ENCODE measurements at regions not wholly inside any gene's neighbourhood (a gene's known extent, or its start where the extent isn't known, plus 50 kb on each side); places are given as distances from the start of the nearest gene placed in this dataset.

DNA sequence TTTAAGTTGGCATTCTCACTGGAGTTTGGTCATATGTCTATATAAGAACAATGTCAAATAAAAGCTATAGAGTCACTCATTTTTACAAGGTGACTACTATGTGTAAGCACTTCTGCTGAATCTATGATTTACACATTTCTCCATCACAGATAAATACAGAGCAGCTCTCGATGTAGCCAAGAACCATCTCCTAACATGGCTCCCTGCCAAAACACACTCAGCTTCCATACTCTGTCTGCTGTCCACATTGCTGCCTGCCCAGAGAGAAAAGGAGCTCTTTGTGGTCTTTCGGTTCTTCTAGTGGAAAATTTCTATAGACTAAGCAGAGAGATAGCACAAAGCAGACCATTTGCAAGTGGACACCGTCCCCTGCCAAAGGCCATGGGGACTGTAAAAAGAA lies 190.9 kb upstream of the KLF12 start:
- H3K9ac ChIP-seq (ENCODE audit: low read length), result no peak overlapping the region
- H3K27me3 ChIP-seq (ENCODE audit: control insufficient read depth, insufficient read depth, low read length), result no peaks in the 10 kb centered on the region
- H3K4me1 ChIP-seq (ENCODE audit: control insufficient read depth, low read depth, low read length), result no peaks in the 10 kb centered on the region
- H3K4me3 ChIP-seq (ENCODE audit: low read length), result no peak overlapping the region
- H3K36me3 ChIP-seq (ENCODE audit: control insufficient read depth, low read depth, low read length), result no peaks in the 10 kb centered on the region
- H3K9me3 ChIP-seq (ENCODE audit: control insufficient read depth, low read depth, low read length), result no peaks in the 10 kb centered on the region
- no peak overlapping the region for H3K27ac ChIP-seq (ENCODE audit: low read length)

DNA sequence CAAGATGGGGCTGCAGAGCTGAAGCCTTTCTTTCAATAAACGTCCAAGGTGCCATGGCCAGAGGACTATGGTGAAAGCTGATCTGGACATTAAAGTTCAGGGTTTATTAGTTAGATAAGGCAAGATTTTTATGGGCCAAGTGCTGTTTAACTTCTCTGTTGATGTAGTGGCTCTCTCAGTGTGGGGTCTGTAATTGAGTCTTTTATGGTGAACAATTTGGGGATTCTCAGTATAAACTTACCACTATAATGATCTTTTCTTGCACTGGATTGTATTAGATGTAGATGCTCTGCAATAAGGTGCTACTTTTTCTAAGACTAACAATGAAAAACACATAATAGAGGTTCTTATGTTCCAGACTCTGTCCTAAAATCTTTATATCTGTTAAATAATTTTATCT lies 190.1 kb upstream of the KLF12 start:
- Histone ChIP-seq H3K4me3 (ENCODE audit: low read length) (no peak overlapping the region), H3K9me3 (ENCODE audit: control insufficient read depth, low read depth, low read length) (no peaks in the 10 kb centered on the region), H3K27me3 (ENCODE audit: control insufficient read depth, insufficient read depth, low read length) (no peaks in the 10 kb centered on the region), H3K27ac (ENCODE audit: low read length) (no peak overlapping the region), H3K4me1 (ENCODE audit: control insufficient read depth, low read depth, low read length) (no peaks in the 10 kb centered on the region), H3K9ac (ENCODE audit: low read length) (no peak overlapping the region), H3K36me3 (ENCODE audit: control insufficient read depth, low read depth, low read length) (no peaks in the 10 kb centered on the region)

GRCh38 chr13:74322562-74322961 lies 188.4 kb upstream of the KLF12 start:
- no peaks in the 10 kb centered on the region for H3K27me3 ChIP-seq (ENCODE audit: control insufficient read depth, insufficient read depth, low read length)
- H3K4me3 ChIP-seq (ENCODE audit: low read length), result no peak overlapping the region
- H3K36me3 ChIP-seq (ENCODE audit: control insufficient read depth, low read depth, low read length), result no peaks in the 10 kb centered on the region
- H3K4me1 ChIP-seq (ENCODE audit: control insufficient read depth, low read depth, low read length), result no peaks in the 10 kb centered on the region
- H3K9ac ChIP-seq (ENCODE audit: low read length), result no peak overlapping the region
- H3K9me3 ChIP-seq (ENCODE audit: control insufficient read depth, low read depth, low read length), result no peaks in the 10 kb centered on the region
- H3K27ac ChIP-seq (ENCODE audit: low read length), result no peak overlapping the region

GRCh38 chr13:74320282-74320681 lies 186.1 kb upstream of the KLF12 start:
- H3K36me3 ChIP-seq (ENCODE audit: control insufficient read depth, low read depth, low read length), result no peaks in the 10 kb centered on the region
- H3K9me3 ChIP-seq (ENCODE audit: control insufficient read depth, low read depth, low read length), result no peaks in the 10 kb centered on the region
- H3K9ac ChIP-seq (ENCODE audit: low read length), result no peak overlapping the region
- H3K4me3 ChIP-seq (ENCODE audit: low read length), result no peak overlapping the region
- no peaks in the 10 kb centered on the region for H3K27me3 ChIP-seq (ENCODE audit: control insufficient read depth, insufficient read depth, low read length)
- no peak overlapping the region for H3K27ac ChIP-seq (ENCODE audit: low read length)
- H3K4me1 ChIP-seq (ENCODE audit: control insufficient read depth, low read depth, low read length), result no peaks in the 10 kb centered on the region

DNA sequence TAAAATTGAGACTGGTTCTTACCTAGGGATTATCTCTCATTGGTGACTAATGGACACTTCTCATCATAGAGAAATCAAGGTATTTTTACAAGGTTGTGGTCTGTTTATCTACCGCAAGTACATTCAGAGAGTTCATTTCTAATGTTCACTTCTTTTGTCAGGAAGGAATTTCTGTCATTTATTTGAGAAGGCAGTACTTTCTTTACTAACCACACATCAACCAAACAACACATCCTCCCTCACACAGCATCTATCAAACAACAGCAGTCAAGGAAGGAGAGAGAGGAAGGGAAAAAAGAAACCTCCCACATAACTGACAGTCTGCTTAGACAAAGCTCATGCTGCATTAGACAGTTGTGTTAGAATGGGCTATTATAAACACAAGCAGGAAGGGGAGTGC lies 182.3 kb upstream of the KLF12 start:
- Histone ChIP-seq H3K36me3 (ENCODE audit: control insufficient read depth, low read depth, low read length) (no peaks in the 10 kb centered on the region), H3K27me3 (ENCODE audit: control insufficient read depth, insufficient read depth, low read length) (no peaks in the 10 kb centered on the region), H3K27ac (ENCODE audit: low read length) (no peak overlapping the region), H3K4me1 (ENCODE audit: control insufficient read depth, low read depth, low read length) (no peaks in the 10 kb centered on the region), H3K4me3 (ENCODE audit: low read length) (no peak overlapping the region), H3K9me3 (ENCODE audit: control insufficient read depth, low read depth, low read length) (no peaks in the 10 kb centered on the region), H3K9ac (ENCODE audit: low read length) (no peak overlapping the region)

GRCh38 chr13:74306496-74306895 lies 172.3 kb upstream of the KLF12 start:
- peaks cover 16% of the 10 kb centered on the region for H3K4me1 ChIP-seq (ENCODE audit: control insufficient read depth, low read depth, low read length)
- H3K4me3 ChIP-seq (ENCODE audit: low read length), result no peak overlapping the region
- no peak overlapping the region for H3K9ac ChIP-seq (ENCODE audit: low read length)
- H3K9me3 ChIP-seq (ENCODE audit: control insufficient read depth, low read depth, low read length), result no peaks in the 10 kb centered on the region
- H3K27ac ChIP-seq (ENCODE audit: low read length), result no peak overlapping the region
- H3K36me3 ChIP-seq (ENCODE audit: control insufficient read depth, low read depth, low read length), result no peaks in the 10 kb centered on the region
- H3K27me3 ChIP-seq (ENCODE audit: control insufficient read depth, insufficient read depth, low read length), result no peaks in the 10 kb centered on the region

DNA sequence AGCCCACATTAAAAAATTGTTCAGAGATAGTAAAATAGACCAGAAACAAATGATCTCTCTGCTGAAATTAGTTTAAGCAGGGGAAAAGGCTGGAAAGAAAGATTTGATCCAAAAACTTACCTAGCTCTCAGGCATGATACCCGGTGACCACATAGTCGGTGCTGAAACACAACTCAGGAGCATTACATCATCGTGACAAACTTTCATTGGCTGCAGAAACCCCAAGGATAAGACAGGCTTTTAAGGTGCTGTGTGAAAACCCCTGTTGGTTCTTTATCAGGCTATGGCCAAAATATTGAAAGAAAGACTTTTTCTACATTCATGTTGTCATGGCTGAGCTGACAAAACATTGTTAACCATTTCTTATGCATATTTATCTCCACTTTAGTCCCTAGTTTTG lies 171.7 kb upstream of the KLF12 start:
- no peak overlapping the region for H3K27ac ChIP-seq (ENCODE audit: low read length)

GRCh38 chr13:74301258-74301935 lies 167.2 kb upstream of the KLF12 start:
- H3K4me3 ChIP-seq (ENCODE audit: low read length), result peak overlapping the region; percentile 13
- no peaks in the 10 kb centered on the region for H3K27me3 ChIP-seq (ENCODE audit: control insufficient read depth, insufficient read depth, low read length)
- no peak overlapping the region for H3K9ac ChIP-seq (ENCODE audit: low read length)
- H3K4me1 ChIP-seq (ENCODE audit: control insufficient read depth, low read depth, low read length), result peaks cover 24% of the 10 kb centered on the region
- no peaks in the 10 kb centered on the region for H3K9me3 ChIP-seq (ENCODE audit: control insufficient read depth, low read depth, low read length)
- no peak overlapping the region for H3K27ac ChIP-seq (ENCODE audit: low read length)
- H3K36me3 ChIP-seq (ENCODE audit: control insufficient read depth, low read depth, low read length), result no peaks in the 10 kb centered on the region

More for the DNA sequence above, 171.7 kb upstream of the KLF12 start:
- Histone ChIP-seq H3K27me3 (ENCODE audit: control insufficient read depth, insufficient read depth, low read length) (no peaks in the 10 kb centered on the region), H3K9ac (ENCODE audit: low read length) (no peak overlapping the region), H3K36me3 (ENCODE audit: control insufficient read depth, low read depth, low read length) (no peaks in the 10 kb centered on the region), H3K4me1 (ENCODE audit: control insufficient read depth, low read depth, low read length) (peaks cover 23% of the 10 kb centered on the region), H3K4me3 (ENCODE audit: low read length) (no peak overlapping the region), H3K9me3 (ENCODE audit: control insufficient read depth, low read depth, low read length) (no peaks in the 10 kb centered on the region)

- H3K36me3 ChIP-seq (ENCODE audit: control insufficient read depth, low read depth, low read length), result no peaks in the 10 kb centered on the region
- no peak overlapping the region for H3K27ac ChIP-seq (ENCODE audit: low read length)
- H3K27me3 ChIP-seq (ENCODE audit: control insufficient read depth, insufficient read depth, low read length), result no peaks in the 10 kb centered on the region
- peaks cover 24% of the 10 kb centered on the region for H3K4me1 ChIP-seq (ENCODE audit: control insufficient read depth, low read depth, low read length)
- no peaks in the 10 kb centered on the region for H3K9me3 ChIP-seq (ENCODE audit: control insufficient read depth, low read depth, low read length)
- no peak overlapping the region for H3K4me3 ChIP-seq (ENCODE audit: low read length)
- no peak overlapping the region for H3K9ac ChIP-seq (ENCODE audit: low read length)
These were observed 166.0 kb upstream of the KLF12 start for GRCh38 chr13:74300162-74300561.

- no peaks in the 10 kb centered on the region for H3K27me3 ChIP-seq (ENCODE audit: control insufficient read depth, insufficient read depth, low read length)
- H3K9me3 ChIP-seq (ENCODE audit: control insufficient read depth, low read depth, low read length), result no peaks in the 10 kb centered on the region
- no peak overlapping the region for H3K9ac ChIP-seq (ENCODE audit: low read length)
- H3K4me1 ChIP-seq (ENCODE audit: control insufficient read depth, low read depth, low read length), result peaks cover 24% of the 10 kb centered on the region
- no peak overlapping the region for H3K27ac ChIP-seq (ENCODE audit: low read length)
- H3K4me3 ChIP-seq (ENCODE audit: low read length), result no peak overlapping the region
- H3K36me3 ChIP-seq (ENCODE audit: control insufficient read depth, low read depth, low read length), result no peaks in the 10 kb centered on the region
These were observed 165.5 kb upstream of the KLF12 start for GRCh38 chr13:74299721-74300120.

GRCh38 chr13:74298923-74299322 lies 164.7 kb upstream of the KLF12 start:
- no peaks in the 10 kb centered on the region for H3K27me3 ChIP-seq (ENCODE audit: control insufficient read depth, insufficient read depth, low read length)
- H3K27ac ChIP-seq (ENCODE audit: low read length), result no peak overlapping the region
- H3K9ac ChIP-seq (ENCODE audit: low read length), result no peak overlapping the region
- no peaks in the 10 kb centered on the region for H3K36me3 ChIP-seq (ENCODE audit: control insufficient read depth, low read depth, low read length)
- no peaks in the 10 kb centered on the region for H3K9me3 ChIP-seq (ENCODE audit: control insufficient read depth, low read depth, low read length)
- H3K4me3 ChIP-seq (ENCODE audit: low read length), result no peak overlapping the region
- peaks cover 24% of the 10 kb centered on the region for H3K4me1 ChIP-seq (ENCODE audit: control insufficient read depth, low read depth, low read length)

Measured in iPS-18a (cell line).